ENCODE measurements at regions not wholly inside any gene's neighbourhood (a gene's known extent, or its start where the extent isn't known, plus 50 kb on each side); places are given as distances from the start of the nearest gene placed in this dataset.

- H3K4me2 ChIP-seq (ENCODE audit: low read length) = no peak overlapping the region
- H3K9me2 ChIP-seq (ENCODE audit: insufficient read depth, low read length) = no peaks in the 10 kb centered on the region
- no peak overlapping the region for H3K9ac ChIP-seq (ENCODE audit: low read length)
- no peaks in the 10 kb centered on the region for H4K20me1 ChIP-seq (ENCODE audit: insufficient read depth)
- no peaks in the 10 kb centered on the region for H3K36me3 ChIP-seq (ENCODE audit: insufficient read depth, low read length)
- H3K9me3 ChIP-seq (ENCODE audit: low read length) = no peaks in the 10 kb centered on the region
- no peak overlapping the region for H3K27ac ChIP-seq (ENCODE audit: low read length)
- H2AFZ ChIP-seq (ENCODE audit: low read depth, low read length) = no peak overlapping the region
- TF ChIP-seq CTCF (IDR thresholded peaks at IDR 0.05; ENCODE audit: poor library complexity, severe bottlenecking) (no peak), SMC3 (conservative IDR thresholded peaks at IDR 0.05; ENCODE audit: poor library complexity) (no peak), MXI1 (conservative IDR thresholded peaks at IDR 0.05; ENCODE audit: poor library complexity, severe bottlenecking) (no peak), POLR2AphosphoS5 (IDR thresholded peaks at IDR 0.05) (no peak), EP300 (conservative IDR thresholded peaks at IDR 0.05; ENCODE audit: poor library complexity, severe bottlenecking) (no peak)
- no peaks in the 10 kb centered on the region for H3K27me3 ChIP-seq (ENCODE audit: insufficient read depth, low read depth, low read length)
- H3F3A ChIP-seq (ENCODE audit: insufficient read depth, low read length, poor library complexity, severe bottlenecking) = no peaks in the 10 kb centered on the region
- no peaks in the 10 kb centered on the region for H3K79me2 ChIP-seq (replicated peaks; ENCODE audit: insufficient read depth, low read length)
- H3K4me3 ChIP-seq (ENCODE audit: low read length) = no peak overlapping the region
Measured at GRCh38 chr5:116825486-116825885, 250.9 kb upstream of the SEMA6A start.

GRCh38 chr5:116824751-116825438, 250.3 kb upstream of the SEMA6A start:
- no peak overlapping the region for H3K4me3 ChIP-seq (ENCODE audit: low read length)
- no peaks in the 10 kb centered on the region for H3K36me3 ChIP-seq (ENCODE audit: insufficient read depth, low read length)
- H3K27ac ChIP-seq (ENCODE audit: low read length) = no peak overlapping the region
- H3K9me2 ChIP-seq (ENCODE audit: insufficient read depth, low read length) = no peaks in the 10 kb centered on the region
- no peaks in the 10 kb centered on the region for H4K20me1 ChIP-seq (ENCODE audit: insufficient read depth)
- no peak overlapping the region for H2AFZ ChIP-seq (ENCODE audit: low read depth, low read length)
- no peaks in the 10 kb centered on the region for H3K27me3 ChIP-seq (ENCODE audit: insufficient read depth, low read depth, low read length)
- H3K9ac ChIP-seq (ENCODE audit: low read length) = no peak overlapping the region
- TF ChIP-seq TAF1 (IDR thresholded peaks at IDR 0.05; ENCODE audit: low read depth) (no peak), MXI1 (conservative IDR thresholded peaks at IDR 0.05; ENCODE audit: poor library complexity, severe bottlenecking) (no peak), EZH2 (IDR thresholded peaks at IDR 0.05; ENCODE audit: borderline replicate concordance, insufficient read depth, low read length, poor library complexity, severe bottlenecking) (no peak), POLR2AphosphoS5 (IDR thresholded peaks at IDR 0.05) (no peak), EP300 (conservative IDR thresholded peaks at IDR 0.05; ENCODE audit: poor library complexity, severe bottlenecking) (no peak), RAD21 (conservative IDR thresholded peaks at IDR 0.05) (no peak), REST (IDR thresholded peaks at IDR 0.05; ENCODE audit: borderline replicate concordance) (no peak), SMC3 (conservative IDR thresholded peaks at IDR 0.05; ENCODE audit: poor library complexity) (no peak), CTCF (IDR thresholded peaks at IDR 0.05; ENCODE audit: poor library complexity, severe bottlenecking) (no peak)
- no peaks in the 10 kb centered on the region for H3K9me3 ChIP-seq (ENCODE audit: low read length)
- H3K79me2 ChIP-seq (replicated peaks; ENCODE audit: insufficient read depth, low read length) = no peaks in the 10 kb centered on the region
- no peaks in the 10 kb centered on the region for H3F3A ChIP-seq (ENCODE audit: insufficient read depth, low read length, poor library complexity, severe bottlenecking)
- no peak overlapping the region for H3K4me2 ChIP-seq (ENCODE audit: low read length)
